Hindlimb muscle (tissue), 1 donor: ENCODE measurements at regions not wholly inside any gene's neighbourhood (a gene's known extent, or its start where the extent isn't known, plus 50 kb on each side); places are given as distances from the start of the nearest gene placed in this dataset.
"Not testable (repeated sequence)": the region's sequence is repeated elsewhere in the genome, so short reads cannot be mapped to it uniquely, and the experiment has no call there.

Experiments used
- DNase-seq: peaks from one replicate; pipeline ENCODE4 v3.0.0-alpha.2; 2013

DNA sequence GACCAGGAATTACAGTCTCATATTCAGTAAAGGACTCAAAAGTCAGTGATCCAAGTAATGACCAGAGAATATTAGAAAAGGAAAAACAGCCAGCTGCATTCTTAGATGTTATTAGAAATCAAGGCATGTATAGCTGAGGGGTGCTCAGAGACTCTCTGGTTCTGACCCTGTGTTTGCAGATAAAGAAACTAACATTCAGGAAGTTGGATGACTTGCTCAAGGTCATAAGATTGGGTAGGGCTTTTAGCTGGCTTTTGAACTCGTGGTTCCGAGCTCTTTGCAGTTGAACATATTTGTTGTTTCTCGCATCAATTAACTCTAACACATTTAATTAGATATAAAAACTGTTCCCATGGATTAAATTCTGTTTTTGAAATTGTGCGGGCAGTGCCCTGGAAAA lies 62.5 kb upstream of the ENPP6 start:
- DNase-seq = no peak

DNA sequence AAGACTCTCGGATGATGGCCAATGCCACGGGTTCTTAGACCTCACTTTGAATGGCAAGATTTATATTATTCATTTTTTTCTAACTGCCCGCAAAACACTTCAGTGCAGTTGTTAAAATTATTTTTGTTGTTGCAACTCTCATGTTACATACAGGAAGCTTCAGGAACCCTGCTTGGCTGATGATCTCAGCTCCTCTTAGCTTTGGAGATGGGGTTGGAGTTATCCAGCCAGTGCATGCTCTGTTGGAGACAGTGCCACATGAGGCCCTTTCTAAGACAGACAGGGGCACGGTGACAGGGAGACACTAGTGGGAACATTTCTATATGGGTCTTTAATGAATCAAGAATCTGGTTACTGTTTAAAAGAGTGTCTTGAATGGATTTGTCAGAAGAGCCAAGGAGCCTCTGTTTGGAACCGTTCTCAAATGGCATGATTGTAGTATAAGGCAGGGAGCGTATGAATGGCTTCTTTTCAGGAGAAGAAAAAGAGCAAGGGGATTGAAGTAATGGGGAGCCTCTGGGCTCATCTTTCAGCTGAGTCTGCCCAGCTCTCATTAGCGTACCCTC lies 61.9 kb upstream of the ENPP6 start:
- no peak for DNase-seq

DNA sequence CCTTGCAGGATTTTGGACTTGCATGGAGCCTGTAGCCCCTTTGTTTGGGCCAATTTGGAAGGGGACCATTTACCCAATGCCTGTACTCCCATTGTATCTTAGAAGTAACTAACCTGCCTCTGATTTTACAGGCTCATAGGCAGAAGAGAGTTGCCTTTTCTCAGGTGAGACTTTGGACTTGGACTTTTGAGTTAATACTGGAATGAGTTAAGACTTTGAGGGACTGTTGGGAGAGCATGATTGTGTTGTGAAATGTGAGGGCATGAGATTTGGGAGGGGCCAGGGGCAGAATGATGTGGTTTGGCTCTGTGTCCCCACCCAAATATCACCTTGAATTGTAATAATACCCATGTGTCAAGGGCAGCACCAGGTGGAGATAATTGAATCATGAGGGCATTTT lies 60.1 kb upstream of the ENPP6 start:
- not testable (repeated sequence) for DNase-seq

DNA sequence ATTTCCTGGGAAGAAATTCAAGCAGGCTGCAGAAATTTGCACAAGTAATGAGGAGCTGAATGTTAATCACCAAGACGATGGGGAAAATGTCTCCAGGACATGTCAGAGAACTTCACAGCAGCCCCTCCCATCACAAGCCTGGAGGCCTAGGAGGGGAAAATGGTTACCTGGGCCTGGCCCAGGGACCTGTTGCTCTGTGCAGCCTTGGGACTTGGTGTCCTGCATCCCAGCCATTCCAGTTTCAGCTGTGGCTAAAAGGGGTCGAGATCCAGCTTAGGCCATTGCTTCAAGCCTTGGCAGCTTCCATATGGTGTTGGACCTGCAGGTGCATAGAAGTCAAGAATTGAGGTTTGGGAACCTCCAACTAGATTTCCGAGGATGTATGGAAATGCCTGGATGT lies 59.3 kb upstream of the ENPP6 start:
- not testable (repeated sequence) for DNase-seq

DNA sequence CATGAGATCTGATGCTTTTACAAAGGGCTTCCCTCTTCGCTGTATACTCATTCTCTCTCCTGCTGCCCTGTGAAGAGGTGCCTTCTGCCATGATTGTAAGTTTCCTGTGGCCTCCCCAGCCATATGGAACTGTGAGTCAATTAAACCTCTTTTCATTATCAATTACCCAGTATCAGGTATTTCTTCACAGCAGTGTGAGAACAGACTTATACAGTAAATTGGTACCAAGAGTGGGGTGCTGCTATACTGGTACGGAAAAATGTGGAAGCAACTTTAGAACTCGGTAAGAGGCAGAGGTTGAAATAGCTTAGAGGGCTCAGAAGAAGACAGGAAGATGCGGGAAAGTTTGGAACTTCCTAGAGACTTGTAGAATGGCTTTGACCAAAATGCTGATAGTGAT lies 58.7 kb upstream of the ENPP6 start:
- not testable (repeated sequence) for DNase-seq

DNA sequence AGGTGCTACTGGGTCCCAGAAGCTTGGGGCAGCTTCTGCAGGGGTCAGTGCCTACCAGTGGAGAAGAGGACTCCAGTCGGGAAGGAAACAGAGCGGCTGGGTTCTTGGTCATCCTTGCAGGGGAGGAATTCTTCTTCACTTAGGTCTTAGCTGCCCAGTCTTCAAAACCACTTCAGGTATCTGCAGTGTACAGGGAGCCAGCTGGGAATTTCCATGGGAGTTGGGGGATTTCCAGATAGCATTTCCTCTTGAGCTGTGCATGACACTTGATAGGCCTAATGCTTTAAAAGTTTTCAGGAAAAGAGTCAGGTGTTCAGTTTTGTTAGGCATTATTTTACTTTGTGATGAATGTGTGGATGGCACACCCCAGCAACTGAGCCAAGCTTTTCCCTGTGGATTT lies 58.1 kb upstream of the ENPP6 start:
- DNase-seq = no peak

DNA sequence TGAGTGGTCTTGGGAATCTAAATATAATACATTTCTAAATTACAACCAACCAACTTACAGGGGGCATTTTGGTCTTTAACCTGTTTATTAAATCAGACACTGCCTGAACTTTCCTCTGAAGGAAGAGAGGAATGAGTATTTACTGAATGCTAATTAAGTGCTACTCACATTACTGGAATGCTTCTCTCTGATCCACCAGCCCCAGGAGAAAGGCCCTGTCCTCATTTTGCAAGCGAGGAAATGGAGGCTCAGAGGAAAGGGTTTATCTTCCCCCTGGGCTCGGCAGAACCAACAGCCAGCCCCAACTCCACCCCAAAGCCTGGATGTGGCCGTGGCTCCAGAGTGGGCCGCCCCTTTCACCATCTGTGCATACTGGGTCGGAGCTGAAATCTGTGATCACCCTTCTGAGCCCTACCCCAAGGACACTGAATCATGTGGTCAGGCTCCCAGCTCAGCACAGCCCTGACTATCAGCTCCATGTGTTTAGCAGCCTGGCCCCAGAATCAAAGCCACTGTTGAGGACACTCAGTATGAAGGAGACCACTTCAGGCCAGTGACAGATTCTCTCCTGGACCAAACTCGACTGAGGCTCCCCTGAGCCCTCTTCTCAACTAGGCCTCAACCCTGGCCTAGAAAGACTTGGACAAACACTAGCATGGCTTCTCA lies 56.7 kb upstream of the ENPP6 start:
- no peak for DNase-seq

DNA sequence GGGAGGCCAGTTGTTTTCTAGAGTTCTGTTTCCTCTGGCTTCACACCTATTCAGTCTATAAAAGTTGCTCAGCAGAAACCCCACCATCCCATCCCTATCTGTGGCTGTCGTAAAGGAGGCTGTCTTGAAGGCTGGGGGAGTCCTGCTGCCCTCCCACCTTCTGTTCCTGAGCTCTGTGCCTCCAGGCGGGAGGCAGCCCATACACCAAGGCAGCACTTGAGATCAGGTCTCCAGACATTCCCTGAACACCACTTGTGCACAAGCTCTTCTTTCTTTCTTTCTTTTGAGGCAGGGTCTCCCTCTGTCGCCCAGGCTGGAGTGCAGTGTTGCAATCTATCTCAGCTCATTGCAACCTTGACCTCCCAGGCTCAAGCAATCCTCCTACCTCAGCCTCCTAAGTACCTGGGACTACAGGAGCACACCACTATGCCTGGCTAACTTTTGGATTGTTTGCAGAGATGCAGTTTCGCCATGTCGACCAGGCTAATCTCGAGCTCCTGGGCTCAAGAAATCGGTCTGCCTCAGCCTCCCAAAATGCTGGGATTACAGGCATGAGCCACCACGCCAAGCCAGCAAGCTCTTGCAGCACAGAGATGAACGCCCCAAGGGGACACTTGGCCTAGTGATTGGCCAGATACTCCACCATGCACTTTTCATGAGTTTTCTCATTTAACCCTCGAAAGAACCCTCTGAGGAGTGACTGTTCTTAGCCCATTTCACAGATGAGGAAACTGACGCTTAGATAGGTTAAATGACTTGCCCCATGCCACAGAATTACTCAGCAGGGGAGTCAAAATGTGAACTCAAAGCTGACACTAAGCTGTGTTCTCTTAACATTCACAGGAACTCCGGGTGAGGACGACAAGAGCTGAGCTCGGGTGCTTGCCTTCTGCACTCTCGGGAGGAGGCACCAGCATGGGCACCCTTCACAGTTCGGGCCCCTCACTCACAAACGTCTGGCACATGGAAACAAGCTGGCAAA lies 55.8 kb upstream of the ENPP6 start:
- DNase-seq = no peak

DNA sequence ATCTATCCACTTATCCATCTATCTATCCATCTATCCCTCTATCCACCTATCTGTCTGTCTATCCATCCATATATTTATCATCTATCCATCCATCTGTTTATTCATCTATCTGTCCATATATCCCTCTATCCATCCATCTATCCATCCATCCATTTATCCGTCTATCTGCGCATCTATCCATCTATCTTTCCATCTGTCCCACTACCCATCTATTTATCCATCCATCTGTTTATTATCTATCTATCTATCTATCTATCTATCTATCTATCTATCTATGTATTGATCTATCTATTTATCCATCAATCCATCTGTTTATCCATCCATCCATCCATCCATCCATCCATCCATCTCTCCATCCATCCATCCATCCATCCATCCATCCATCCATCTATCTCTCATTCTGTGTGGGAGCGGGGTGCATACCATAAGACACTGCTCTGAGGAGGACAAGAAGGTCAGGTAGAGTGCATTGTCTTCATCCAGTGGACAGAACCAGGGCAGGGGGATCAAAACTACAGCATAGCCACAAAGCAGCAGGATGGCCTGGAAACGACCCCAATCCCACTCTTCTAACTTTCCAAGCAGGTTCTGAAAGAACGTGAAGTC lies 53.2 kb upstream of the ENPP6 start:
- DNase-seq = no peak

DNA sequence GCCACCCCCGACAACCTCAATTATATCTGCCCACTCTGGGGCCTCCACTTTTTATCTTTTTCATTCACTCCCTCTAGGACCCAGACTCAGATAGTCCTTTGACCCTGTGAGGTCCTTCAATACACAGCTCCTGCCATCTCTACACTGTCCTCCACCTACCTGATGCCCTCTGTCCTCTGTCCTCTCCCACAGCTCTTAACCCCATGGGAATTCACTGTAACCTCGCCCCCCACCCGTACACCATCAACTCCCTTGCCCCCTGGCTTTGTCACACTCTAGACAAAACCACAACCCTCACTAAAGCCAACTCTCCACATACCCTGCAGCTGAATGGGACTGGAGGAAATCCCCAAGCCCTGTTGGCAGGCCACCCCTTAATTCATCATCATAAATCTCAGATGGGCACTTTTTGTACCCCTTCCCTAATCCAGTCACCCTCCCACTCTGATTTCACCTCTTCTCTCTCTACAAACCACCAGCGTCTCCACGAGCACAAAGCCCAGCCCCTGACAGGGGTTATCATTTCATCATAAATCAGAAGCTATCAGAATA lies 52.3 kb upstream of the ENPP6 start:
- no peak for DNase-seq

DNA sequence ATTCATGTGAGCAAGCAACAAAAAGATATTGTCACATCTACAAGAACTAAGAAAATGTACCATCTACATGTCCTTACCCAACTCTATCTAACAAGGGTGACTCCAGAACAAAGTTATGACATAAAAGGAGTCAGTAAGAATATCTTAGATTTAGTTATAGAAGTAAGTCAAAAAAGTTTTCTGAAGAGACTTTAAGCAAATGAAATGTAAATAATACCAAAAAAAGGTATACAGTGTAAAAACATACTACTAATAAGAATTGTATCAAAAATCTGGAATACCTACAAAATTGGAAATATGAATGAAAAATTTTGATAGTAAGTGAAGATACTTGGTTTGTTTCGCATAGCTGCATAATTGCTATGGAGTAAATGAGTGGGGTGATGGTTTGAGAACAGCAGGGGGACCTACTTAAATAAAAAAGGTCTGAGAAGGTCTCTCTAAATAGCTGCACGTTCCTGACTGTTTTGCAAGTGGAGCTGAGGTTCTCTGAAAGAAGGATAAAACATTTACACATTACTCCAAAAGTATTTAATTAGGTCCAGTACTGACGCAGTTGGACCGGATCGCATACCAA lies 51.0 kb upstream of the ENPP6 start:
- DNase-seq = no peak

DNA sequence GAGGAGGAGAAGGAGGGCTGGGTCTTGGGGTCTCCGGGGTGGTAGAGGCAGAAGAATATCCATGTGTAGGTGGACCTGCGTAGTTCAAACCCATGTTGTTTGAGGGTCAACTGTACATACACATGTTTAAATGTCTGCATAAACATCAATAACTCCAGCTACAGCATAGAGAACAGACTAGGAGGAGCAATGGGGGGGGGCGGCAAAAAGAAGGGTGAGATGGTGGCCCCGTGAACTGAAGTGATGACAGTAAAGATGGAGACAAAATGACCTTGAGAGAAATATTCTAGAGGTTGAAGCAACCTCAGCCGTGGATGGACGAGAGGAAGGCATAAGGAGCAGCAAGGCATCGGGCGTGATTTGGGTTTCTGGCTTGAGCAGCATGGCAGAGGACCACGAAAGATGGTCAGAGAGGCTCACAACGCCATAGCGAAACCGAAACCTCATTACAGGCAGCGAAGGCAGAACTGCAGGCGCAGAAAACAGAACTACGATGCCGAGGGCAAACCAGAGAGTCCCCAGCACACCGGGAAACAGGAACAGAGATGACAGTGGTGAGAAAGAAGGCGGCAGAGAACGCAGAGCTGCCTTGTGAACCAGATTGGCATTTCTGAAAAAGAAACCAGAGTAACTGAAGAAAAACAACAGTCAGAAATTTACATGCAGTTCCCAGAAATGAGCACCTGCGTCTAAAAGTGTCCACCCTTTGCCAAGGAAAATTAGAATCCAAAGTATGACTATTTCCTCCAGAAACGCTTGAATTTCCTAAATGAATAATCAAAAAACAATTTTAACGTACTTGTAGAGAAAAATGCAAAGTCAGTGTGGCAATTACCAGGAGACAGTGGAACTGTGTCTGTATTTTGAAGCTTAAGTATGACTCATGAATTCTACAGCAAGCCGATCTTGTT lies 50.3 kb upstream of the ENPP6 start:
- no peak for DNase-seq
